ENCODE measurements at regions not wholly inside any gene's neighbourhood (a gene's known extent, or its start where the extent isn't known, plus 50 kb on each side); places are given as distances from the start of the nearest gene placed in this dataset.

DNA sequence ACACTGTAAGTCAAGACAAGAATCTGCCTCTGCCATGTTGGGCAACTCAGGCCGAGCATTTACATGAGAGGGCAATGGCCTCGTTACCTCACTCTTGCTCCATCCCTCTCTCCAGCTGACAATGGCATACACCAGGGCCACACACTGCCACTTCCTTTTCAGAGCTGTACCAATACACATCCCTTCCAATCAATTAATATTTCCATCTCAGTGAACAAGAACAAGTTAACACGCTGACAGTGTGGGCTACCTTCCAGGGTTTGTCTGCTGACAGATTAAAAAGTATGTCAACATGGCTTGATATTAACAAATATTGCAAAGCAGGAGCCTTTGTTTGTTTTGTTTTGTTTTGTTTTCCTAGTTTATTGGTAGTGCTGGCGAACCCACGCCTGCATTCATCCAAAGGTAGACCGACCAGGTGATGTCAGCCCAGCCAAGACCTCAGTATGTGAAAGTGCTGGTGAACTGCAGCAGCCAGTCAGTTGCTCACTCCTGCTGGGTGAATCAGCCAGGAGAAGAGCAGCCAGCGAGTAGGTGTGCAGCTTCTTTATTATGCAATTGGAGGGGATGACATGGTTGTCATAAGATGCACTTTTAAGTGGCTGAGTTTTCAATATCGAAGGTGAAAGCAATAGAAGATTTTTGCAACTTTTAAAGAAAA is 487.3 kb upstream of the JARID2 start:
- TF ChIP-seq CTCF (IDR thresholded peaks at IDR 0.05), result no peak
- TF ChIP-seq POLR2A (IDR thresholded peaks at IDR 0.05; ENCODE audit: low read depth), result no peak
- no peak for TF ChIP-seq EP300 (IDR thresholded peaks at IDR 0.05)
